HG03520 (cell line): ENCODE measurements at regions not wholly inside any gene's neighbourhood (a gene's known extent, or its start where the extent isn't known, plus 50 kb on each side); places are given as distances from the start of the nearest gene placed in this dataset.
"Not testable (repeated sequence)": the region's sequence is repeated elsewhere in the genome, so short reads cannot be mapped to it uniquely, and the experiment has no call there.

Source experiments
- ATAC-seq: cut with Tn5 transposase; IDR thresholded peaks from one replicate; pipeline ENCODE4 v1.9.1; 2021; ENCODE audit warnings: mild to moderate bottlenecking, moderate library complexity; ENCODE audit not compliant: unreplicated experiment

DNA sequence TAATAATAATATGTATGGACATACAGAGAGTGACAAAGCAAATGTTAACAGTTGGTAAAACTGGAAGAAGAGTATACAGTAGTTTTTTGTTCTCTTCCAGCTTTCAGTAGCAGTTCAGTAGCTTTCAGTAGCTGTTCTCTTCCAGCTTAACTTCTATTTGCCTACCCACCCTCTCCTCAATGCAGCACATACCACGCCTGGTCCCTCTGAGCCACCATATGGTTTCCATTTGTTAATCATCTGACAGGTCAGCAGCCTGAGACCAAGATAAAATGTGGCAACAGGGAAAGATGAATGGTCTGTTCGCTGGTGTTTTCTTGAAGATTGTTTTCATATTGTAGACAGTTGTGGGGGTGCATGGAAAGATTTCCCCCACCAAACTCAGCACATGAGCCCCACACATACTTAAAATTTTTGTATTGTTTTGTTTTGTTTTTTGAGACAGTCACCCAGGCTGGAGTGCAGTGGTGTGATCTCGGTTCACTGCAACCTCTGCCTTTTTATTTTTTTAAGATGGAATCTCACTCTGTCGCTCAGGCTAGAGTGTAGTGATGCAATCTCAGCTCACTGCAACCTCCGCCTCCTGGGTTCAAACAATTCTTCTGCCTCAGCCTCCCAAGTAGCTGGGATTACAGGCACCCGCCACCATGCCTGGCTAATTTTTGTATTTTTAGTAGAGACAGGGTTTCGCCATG is 56.8 kb downstream of the ATP6V0E2 start:
- not testable (repeated sequence) for ATAC-seq

DNA sequence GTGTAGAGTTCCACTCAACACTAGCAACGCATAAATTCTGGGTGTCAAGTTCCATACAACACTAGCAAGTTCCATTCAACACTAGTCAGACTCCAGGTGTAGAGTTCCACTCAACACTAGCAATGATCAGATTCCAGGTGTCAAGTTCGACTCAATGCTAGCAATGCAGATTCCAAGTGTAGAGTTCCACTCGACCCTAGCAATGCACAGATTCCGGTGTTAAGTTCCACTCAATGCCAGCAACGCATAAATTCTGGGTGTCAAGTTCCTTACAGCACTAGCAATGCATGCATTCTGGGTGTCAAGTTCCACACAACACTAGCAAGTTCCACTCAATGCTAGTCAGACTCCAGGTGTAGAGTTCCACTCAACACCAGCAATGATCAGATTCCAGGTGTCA is 60.0 kb downstream of the ATP6V0E2 start:
- ATAC-seq: not testable (repeated sequence)

DNA sequence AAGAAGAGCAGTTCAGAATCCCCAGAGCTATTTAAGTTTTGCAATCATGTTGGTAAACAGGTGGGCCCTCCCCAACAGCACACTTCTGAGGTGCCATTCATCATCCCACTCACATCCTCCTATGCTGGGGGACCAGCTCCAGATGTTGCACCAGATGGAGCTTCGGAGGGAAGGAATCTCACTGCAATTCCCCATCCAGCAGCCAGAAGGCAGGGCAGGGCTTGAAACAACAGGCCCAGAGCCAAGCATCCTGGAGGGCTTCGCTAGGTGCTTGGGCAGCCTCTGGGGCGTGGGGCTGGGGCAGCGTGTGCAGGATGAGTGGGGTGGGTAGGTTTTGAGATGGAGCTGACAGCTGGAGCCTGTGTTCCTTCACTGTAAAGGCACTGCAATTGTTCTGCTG is 73.6 kb downstream of the ATP6V0E2 start:
- ATAC-seq: not testable (repeated sequence)

DNA sequence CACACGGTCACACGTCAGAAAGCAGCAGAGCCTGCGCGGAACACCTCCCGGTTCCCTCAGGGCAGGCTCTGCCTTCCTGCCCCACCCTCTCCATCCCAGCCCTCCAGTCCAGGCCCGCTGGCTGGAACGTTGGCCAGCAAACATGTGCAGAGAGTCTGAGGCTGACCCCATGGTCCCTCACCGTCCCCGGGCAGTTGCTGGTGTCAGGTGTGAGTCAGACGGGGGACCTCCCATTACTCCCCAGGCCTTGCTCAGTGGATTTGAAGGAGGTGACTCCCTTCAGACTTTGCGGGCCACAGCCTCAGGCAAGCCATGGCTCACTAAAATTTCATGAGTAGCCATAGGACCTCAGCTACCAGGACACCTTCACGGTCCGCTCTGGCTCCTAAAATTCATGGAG is 74.7 kb downstream of the ATP6V0E2 start:
- not testable (repeated sequence) for ATAC-seq

DNA sequence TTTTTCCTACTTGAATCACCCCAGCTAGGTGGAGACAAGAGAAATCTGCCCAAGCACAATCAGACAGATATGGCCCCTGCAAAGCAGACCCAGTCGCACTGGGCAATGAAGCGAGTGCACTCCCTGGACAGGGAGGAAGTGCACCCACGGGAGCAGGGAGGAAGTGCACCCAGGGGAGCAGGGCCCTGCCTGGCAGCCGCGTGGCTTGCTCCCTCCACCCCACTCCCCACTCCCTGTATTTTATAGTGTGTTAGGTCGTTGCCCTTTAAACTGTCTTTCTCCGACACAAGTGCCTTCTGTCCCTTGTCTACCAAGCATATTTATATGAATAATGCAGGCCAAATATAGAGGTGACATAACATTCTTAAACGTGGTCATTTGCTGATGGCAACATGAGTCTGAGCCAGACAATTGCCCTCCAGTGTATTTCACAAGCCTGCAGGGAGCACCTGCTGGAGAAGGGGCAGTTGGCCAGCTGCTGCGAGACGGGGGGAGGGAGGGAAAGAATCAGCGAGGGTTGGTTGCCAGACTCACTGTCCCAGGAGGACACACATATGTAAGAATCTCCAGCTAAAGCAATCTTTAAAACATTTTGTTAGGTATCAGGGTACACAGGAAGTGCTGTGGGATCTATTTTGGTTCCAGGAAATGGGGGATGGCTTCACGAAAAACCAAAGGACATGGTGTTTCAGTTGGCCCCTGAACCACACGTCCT is 76.3 kb downstream of the ATP6V0E2 start:
- not testable (repeated sequence) for ATAC-seq

DNA sequence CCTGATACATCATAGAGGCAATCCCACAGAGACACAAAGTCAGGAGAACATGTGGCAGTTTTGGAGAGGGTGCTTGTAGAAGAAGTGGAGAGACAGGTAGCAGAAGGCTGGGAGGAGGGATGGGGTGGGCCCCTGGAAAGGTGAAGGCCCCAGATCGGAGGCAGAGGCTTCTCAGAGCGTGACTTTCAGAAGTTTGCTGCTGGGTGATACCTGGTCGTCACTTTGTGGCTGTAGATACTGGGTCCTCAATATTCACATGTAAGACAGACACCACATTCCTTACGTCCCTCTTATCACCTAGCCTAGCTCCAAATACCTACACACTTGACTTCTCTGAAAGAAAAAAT is 76.8 kb downstream of the ATP6V0E2 start:
- not testable (repeated sequence) for ATAC-seq

DNA sequence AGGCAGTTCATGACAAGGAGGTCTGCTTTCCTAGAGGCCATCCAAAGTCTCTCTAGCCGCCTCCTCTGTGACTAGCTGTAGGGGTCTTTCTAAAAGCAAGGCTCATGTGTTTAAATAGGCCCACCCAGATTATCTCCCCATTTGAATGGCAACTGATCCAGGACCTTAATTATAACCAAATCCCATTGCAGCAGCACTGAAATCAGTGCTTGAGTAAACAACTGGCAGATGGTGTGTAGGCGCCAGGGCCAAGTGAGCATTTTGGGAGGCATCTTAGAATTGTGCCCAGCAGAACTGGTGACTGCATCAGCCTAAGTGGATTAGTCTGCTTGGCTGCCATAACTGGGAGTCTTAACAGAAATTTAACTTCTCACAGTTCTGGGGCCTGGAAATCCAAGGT is 77.8 kb downstream of the ATP6V0E2 start:
- ATAC-seq: not testable (repeated sequence)

DNA sequence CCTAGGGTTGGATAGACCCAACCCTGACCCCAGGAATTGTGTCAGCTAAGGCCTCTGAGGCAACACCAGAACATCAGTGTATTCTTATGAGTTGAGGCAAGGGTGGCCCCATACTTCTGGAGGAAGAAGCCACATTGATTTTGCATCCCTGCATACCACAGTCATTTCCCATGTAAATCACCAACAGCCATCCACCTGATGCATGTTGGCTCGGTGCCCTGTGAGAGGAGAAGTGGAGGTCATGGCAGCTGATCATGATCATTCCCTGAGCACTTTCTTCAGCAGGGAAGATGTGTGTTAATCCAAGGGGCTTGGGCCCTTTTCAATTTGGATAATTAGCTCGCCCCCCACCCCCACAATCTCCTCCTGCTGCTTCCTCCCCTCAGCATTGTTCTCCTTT is 85.1 kb downstream of the ATP6V0E2 start:
- ATAC-seq: not testable (repeated sequence)

DNA sequence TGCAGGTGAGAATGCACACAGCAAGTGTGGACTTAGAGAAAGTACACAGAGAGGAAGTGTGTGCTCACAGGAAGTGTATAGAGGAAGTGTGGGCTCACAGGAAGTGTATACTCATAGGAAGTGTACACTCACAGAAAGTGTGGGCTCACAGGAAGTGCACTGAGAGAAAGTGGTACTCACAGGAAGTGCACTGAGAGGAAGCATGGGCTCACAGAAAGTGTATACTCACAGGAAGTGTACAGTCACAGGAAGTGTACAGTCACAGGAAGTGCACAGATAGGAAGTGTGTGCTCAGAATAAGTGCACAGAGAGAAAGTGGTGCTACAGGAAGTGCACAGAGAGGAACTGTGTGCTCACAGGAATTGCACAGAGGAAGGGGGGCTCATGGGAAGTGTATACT is 87.1 kb downstream of the ATP6V0E2 start:
- not testable (repeated sequence) for ATAC-seq

DNA sequence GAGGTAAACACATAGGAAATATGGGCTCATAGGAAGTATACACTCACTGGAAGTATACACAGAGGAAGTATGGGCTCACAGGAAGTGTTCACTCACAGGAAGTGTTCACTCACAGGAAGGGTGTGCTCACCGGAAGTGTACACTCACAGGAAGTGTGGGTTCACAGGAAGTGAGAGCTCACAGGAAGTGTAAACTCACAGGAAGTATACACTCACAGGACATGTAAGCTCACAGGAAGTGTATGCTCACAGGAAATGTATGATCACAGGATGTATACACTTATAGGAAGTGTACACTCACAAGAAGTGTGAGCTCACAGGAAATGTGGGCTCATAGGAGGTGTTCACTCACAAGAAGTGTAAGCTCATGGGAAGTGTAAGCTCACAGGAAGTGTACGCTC is 88.1 kb downstream of the ATP6V0E2 start:
- ATAC-seq: not testable (repeated sequence)

DNA sequence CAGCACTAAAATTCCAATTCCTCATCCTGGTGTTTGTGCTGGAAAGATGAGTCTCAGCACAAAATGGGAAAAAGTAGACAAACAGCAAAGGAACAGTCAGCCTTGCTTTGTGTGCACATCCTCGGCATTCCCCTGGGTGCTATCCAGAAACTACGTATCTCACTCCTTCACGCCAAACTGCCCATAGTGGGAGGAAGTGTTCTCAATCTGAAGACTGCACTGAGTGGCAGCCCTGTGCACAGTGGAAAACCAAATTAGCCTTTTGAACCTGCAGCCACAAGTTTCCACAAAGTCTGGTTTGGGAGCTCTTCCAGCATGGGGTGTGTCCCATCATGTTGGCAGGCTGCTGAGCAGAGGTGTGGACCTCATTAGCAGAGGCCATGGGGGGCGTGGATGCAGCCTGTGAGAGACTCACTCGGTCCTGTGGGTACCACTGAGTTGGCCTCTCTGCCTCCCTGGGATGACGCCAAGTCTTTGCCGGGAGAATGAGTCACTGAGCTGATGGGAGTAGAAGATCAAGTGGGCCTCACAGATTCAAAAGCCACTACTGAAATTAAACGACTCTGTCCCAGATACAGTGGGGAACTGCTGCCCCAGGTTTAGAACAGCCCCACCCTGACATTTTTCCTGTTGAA is 89.0 kb downstream of the ATP6V0E2 start:
- not testable (repeated sequence) for ATAC-seq

DNA sequence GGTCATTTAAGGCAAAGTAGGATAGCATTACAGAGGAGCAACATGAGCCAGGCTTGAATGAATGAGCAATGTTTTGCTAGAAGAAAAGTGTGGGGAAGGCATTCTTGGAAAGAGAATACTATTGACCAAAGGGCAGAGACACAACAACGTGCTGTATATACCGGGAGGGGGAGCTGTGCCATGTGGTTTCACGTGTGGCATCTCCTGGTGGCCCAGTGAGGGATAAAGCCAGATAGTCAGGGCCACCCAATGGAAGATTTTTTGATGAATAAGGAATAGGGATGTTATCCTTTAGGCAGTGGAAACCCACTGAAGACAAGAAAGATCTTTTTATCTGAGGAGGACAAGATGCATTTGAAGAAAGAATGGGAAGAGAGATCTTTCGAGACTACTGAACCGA is 90.2 kb downstream of the ATP6V0E2 start:
- ATAC-seq: not testable (repeated sequence)

DNA sequence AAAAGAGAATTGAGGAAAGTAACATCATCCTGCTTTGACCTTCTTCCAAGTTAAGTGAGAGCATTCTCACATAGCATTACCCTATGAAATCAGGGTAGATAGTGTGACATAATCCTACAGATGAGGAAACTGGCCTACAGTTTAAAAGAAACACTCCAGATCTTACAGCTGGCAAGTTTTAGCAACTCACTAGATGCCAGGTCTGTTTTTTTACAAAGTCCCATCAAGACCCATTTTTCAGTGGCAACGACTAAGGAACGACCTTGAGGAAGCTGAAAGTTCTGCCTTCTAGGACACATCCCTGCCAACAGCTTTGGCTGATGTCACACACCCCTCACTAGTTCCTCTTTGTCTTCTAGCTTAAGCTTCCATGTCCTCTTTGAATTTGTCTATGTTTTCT is 92.7 kb downstream of the ATP6V0E2 start:
- ATAC-seq: not testable (repeated sequence)

DNA sequence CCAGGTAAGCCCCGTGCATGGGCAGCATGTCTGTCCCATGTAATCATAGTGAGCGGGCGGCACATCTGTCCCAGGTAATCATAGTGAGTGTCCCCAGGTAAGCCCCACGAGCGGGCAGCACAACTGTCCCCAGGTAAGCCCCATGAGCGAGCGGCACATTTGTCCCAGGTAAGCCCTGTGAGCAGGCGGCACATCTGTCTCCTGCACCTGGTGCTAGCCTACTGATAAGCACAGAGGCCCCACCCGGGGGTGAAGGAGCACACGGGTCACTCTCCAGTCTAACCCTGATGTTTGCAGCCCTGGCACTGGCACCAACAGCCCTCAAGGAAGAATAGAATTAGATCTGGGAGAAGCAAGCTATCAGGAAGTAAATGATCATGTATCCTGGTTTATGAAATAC is 99.2 kb downstream of the ATP6V0E2 start:
- not testable (repeated sequence) for ATAC-seq

DNA sequence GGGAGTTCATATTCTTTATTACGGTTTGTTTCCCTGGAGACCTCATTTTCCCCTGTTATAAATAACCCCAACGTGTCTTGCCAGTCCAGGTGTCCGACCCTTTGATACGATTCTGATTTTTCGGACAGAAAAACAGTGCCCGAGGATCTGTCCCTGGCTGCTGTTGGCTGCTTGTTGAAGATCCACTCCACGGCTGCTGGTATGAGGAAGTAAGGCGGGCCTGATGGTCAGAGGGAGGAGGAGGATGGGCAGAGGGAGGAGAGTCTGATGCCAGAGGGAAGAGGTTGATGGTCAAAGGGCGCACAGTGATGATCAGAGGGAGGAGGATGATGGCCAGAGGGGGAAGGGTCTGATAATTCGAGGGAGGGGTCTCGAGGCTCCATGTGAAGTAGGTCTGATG is 99.9 kb downstream of the ATP6V0E2 start:
- not testable (repeated sequence) for ATAC-seq

DNA sequence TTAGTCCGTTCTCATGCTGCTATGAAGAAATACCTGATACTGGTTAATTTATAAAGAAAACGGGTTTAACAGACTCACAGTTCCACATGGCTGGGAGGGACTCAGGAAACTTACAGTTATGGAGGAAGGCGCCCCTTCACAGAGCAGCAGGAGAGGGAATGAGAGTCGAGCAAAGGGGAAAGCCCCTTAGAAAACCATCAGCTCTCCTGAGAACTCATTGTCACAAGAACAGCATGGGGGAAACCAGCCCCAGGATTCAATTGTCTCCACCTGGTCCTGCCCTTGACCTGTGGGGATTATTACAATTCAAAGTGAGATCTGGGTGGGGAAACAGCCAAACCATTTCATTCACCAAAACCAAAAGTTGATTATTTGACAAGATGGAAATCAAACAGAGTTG is 101.8 kb downstream of the ATP6V0E2 start:
- ATAC-seq: not testable (repeated sequence)

DNA sequence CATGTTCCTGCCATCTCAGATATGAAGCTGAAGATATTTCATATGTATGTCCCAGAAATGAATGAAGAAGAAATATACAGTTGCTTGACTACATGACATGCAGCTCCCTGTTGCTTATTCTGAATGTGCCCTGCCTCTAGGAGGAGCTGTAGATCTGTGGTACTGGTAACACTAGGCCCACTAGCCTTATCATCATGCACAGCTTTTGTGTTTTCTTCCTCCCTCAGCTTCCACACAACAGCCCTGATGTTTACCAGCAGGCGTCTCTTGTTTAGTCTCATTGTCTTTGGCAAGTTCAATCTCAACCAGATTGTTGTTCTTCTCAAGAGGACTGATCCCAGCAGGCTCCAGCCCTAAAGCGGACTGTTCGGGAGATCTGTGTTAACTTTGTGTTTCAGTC is 104.8 kb downstream of the ATP6V0E2 start:
- not testable (repeated sequence) for ATAC-seq

DNA sequence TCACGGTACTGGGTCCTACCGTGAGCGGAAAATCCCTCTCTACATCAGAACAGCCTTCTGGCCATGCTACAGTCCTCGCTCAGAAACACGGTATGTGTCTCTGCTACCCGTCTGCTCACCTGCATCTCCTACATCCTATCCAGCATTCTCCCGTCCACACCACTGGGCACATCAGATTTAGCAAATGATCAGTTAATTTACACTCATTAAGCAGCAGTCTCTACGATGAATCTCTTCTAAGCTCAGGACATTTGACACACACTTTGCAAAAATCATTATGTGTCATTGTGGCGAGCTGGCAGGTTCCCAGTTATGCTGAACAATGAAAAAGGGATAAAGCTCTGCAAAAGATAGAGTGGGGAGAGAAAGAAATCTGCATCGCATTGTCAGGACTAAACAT is 105.2 kb downstream of the ATP6V0E2 start:
- ATAC-seq: not testable (repeated sequence)

DNA sequence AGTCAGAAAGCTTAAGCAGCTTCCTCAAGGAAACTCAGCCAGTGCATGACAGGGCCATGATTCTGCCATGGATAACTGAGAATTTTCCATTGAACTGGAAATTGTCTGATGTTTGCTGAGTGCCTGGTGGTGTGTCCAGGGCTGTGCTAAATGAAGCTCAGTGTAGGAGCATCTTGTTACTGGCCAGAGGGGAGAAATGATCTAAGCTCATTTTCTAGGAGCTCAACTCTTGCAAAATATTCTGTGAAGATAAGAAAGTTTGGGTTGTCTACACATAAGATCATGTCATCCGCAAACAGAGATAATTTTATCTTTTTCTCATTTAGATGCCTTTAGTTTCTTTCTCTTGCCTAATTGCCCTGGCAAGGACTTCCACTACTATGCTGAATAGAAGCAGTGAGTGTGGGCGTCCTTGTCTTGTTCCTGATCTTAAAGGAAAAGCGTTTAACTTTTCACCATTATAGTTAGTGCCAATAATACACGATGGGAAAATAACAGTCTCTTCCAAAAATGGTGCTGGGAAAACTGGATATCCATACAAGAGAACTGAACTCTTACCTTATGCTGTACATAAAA is 108.9 kb downstream of the ATP6V0E2 start:
- not testable (repeated sequence) for ATAC-seq

DNA sequence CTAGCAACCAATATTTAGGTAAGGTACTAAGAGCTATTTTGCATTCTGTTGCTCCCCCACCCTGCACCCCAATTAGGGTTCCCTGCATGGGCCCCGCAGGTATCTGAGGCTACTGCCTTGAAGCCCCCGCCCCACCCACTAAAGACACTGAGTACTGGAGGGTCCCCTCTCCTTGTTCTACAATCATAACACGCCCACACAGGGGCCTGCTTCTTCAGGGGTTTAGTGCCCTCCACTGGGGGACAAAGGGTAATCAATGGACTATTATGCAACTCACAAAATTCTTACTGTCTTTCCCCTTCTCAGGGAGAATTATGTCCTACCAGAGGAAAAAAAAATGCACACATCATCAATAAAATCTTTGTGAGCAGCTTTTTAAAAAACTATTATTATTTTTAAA is 113.1 kb downstream of the ATP6V0E2 start:
- ATAC-seq: not testable (repeated sequence)

DNA sequence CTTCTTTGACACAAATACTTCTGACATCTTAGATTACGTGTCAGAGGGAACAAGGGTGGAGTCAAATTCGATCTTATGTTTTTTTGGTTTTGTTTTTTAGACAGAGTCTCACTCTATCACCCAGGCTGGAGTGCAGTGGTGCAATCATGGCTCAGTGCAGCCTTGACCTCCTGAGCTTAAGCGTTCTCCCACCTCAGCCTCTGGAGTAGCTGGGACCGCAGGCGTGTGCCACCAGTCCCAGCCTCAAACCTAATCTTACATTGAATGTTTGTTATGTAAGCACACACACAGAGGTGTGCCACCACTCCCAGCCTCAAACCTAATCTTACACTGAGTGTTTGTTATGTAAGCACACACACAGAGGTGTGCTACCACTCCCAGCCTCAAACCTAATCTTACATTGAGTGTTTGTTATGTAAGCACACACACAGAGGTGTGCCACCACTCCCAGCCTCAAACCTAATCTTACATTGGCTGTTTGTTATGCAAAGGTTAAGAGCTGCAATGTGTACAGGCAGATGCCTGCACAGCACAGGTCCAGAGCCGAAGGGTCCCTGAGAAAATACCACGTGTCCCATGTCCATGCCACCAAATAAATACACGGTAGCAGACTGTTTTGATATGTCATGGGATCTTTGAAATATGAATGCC is 118.0 kb downstream of the ATP6V0E2 start:
- ATAC-seq: not testable (repeated sequence)
